HG02870 (cell line): ENCODE measurements at regions not wholly inside any gene's neighbourhood (a gene's known extent, or its start where the extent isn't known, plus 50 kb on each side); places are given as distances from the start of the nearest gene placed in this dataset.

Experiments
- ATAC-seq: cut with Tn5 transposase; IDR thresholded peaks from one replicate; pipeline ENCODE4 v1.9.1; 2021; ENCODE audit warnings: mild to moderate bottlenecking, moderate library complexity; ENCODE audit not compliant: unreplicated experiment

- no peak for ATAC-seq
These were observed 125.2 kb upstream of the COL3A1 start for GRCh38 chr2:188848887-188849435.

- no peak for ATAC-seq
These were observed 123.4 kb upstream of the COL3A1 start for GRCh38 chr2:188850786-188851185.

- no peak for ATAC-seq
These were observed 122.9 kb upstream of the COL3A1 start for GRCh38 chr2:188851311-188851710.

- ATAC-seq, result no peak
These were observed 122.3 kb upstream of the COL3A1 start for GRCh38 chr2:188851826-188852225.

GRCh38 chr2:188852772-188853171 lies 121.4 kb upstream of the COL3A1 start:
- ATAC-seq, result no peak

- no peak for ATAC-seq
These were observed 120.9 kb upstream of the COL3A1 start for GRCh38 chr2:188853307-188853706.

- ATAC-seq, result no peak
These were observed 108.5 kb upstream of the COL3A1 start for GRCh38 chr2:188865681-188866080.

GRCh38 chr2:188869550-188869949 lies 104.6 kb upstream of the COL3A1 start:
- ATAC-seq, result no peak

GRCh38 chr2:188870289-188870688 lies 103.9 kb upstream of the COL3A1 start:
- peak; percentile 58 for ATAC-seq

GRCh38 chr2:188875104-188875503 lies 99.1 kb upstream of the COL3A1 start:
- ATAC-seq, result no peak

GRCh38 chr2:188878716-188879115 lies 95.5 kb upstream of the COL3A1 start:
- no peak for ATAC-seq

- ATAC-seq, result no peak
These were observed 93.4 kb upstream of the COL3A1 start for GRCh38 chr2:188880740-188881139.

- no peak for ATAC-seq
These were observed 92.7 kb upstream of the COL3A1 start for GRCh38 chr2:188881434-188881833.

- ATAC-seq, result no peak
These were observed 90.1 kb upstream of the COL3A1 start for GRCh38 chr2:188884046-188884445.

- ATAC-seq, result no peak
These were observed 89.7 kb upstream of the COL3A1 start for GRCh38 chr2:188884517-188884916.

- ATAC-seq, result no peak
These were observed 85.0 kb upstream of the COL3A1 start for GRCh38 chr2:188889187-188889586.

- no peak for ATAC-seq
These were observed 83.4 kb upstream of the COL3A1 start for GRCh38 chr2:188890755-188891154.

GRCh38 chr2:188892636-188893035 lies 81.5 kb upstream of the COL3A1 start:
- no peak for ATAC-seq

GRCh38 chr2:188893972-188894371 lies 80.2 kb upstream of the COL3A1 start:
- ATAC-seq, result no peak

- no peak for ATAC-seq
These were observed 79.2 kb upstream of the COL3A1 start for GRCh38 chr2:188894979-188895378.

GRCh38 chr2:188897096-188897495 lies 77.1 kb upstream of the COL3A1 start:
- ATAC-seq, result no peak

GRCh38 chr2:188898261-188898660 lies 75.9 kb upstream of the COL3A1 start:
- ATAC-seq, result no peak

- no peak for ATAC-seq
These were observed 71.2 kb upstream of the COL3A1 start for GRCh38 chr2:188902901-188903491.
